Mammary epithelial cell (primary cell): ENCODE measurements at regions not wholly inside any gene's neighbourhood (a gene's known extent, or its start where the extent isn't known, plus 50 kb on each side); places are given as distances from the start of the nearest gene placed in this dataset.

Experiments
- EZH2 ChIP-seq: IDR thresholded peaks from 2 replicates; pipeline ENCODE4 v1.6.1; 2012; ENCODE audit warnings: low read length, inconsistent platforms, borderline replicate concordance
- TF ChIP-seq, protein P1 (sequence below), 2 donors: IDR thresholded peaks in 1 of 2; conservative IDR thresholded peaks in 1 of 2; 2 replicates each; pipeline ENCODE4 v1.5.1; 2011 to 2012; ENCODE audit warnings: inconsistent platforms in 2 of 2, low read length in 2 of 2, mild to moderate bottlenecking in 2 of 2, control low read depth in 1 of 2, low read depth in 1 of 2; ENCODE audit not compliant: insufficient read depth in 1 of 2; ENCODE audit errors: extremely low read depth in 1 of 2

DNA sequence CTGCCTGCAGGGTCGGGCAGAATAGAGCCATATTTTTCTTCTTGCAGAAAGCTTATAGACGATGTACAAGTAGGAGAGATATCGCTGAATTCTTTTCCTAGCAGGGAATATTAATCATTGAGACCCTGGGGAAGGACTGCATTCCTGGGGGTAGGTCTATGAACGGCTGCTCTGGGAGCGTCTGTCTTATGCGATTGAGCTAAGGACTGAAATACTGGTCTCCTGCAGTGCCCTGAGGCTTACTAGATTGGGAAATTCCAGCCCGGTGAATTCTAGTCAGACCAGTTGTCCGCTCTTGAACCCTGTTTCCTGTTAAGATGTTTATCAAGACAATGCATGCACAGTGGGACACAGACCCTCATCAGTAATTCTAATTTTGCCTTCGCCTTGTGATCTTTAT, 59.8 kb upstream of the UBAC2 start:
- TF ChIP-seq, protein P1, sequence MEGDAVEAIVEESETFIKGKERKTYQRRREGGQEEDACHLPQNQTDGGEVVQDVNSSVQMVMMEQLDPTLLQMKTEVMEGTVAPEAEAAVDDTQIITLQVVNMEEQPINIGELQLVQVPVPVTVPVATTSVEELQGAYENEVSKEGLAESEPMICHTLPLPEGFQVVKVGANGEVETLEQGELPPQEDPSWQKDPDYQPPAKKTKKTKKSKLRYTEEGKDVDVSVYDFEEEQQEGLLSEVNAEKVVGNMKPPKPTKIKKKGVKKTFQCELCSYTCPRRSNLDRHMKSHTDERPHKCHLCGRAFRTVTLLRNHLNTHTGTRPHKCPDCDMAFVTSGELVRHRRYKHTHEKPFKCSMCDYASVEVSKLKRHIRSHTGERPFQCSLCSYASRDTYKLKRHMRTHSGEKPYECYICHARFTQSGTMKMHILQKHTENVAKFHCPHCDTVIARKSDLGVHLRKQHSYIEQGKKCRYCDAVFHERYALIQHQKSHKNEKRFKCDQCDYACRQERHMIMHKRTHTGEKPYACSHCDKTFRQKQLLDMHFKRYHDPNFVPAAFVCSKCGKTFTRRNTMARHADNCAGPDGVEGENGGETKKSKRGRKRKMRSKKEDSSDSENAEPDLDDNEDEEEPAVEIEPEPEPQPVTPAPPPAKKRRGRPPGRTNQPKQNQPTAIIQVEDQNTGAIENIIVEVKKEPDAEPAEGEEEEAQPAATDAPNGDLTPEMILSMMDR (conservative IDR thresholded peaks at IDR 0.05 in 1 of 2, IDR thresholded peaks at IDR 0.05 in 1 of 2; ENCODE audit: extremely low read depth in 1 of 2, insufficient read depth in 1 of 2, low read depth in 1 of 2, low read length in 2 of 2), result no peak
- TF ChIP-seq EZH2, result no peak
